ENCODE measurements at regions not wholly inside any gene's neighbourhood (a gene's known extent, or its start where the extent isn't known, plus 50 kb on each side); places are given as distances from the start of the nearest gene placed in this dataset.

- intact Hi-C loops (cut with DNase I), result no loop called here
These were observed 428.0 kb upstream of the AMELY start for GRCh38 chrY:7339391-7340087.

GRCh38 chrY:7336023-7336873 is 424.7 kb upstream of the AMELY start:
- Histone ChIP-seq H3K4me1 (ENCODE audit: control insufficient read depth in 2 of 3, insufficient read depth in 2 of 3, low read depth in 1 of 3, low read length in 3 of 3) (no peaks in the 10 kb centered on the region), H3K27ac (ENCODE audit: low read depth in 2 of 2, low read length in 2 of 2) (no peak overlapping the region), H3K9ac (ENCODE audit: low read length in 3 of 3) (no peak overlapping the region), H3K27me3 (ENCODE audit: control insufficient read depth, insufficient read depth, low read length) (no peaks in the 10 kb centered on the region), H3K4me3 (ENCODE audit: low read length in 3 of 3) (no peak overlapping the region), H3K36me3 (ENCODE audit: control insufficient read depth in 2 of 3, insufficient read depth in 3 of 3, low read length in 3 of 3) (no peaks in the 10 kb centered on the region), H3K9me3 (ENCODE audit: control insufficient read depth in 2 of 3, insufficient read depth in 1 of 3, low read length in 3 of 3) (no peaks in the 10 kb centered on the region)
- intact Hi-C loops (cut with DNase I), result no loop called here
- TF ChIP-seq CTCF (IDR thresholded peaks at IDR 0.05; ENCODE audit: borderline replicate concordance, extremely low read depth, insufficient read depth), result no peak
- DNase-seq (no peak), FAIRE-seq (no peak)

More at GRCh38 chrY:7339391-7340087, 428.0 kb upstream of the AMELY start:
- H3K9me3 ChIP-seq (ENCODE audit: control insufficient read depth in 2 of 3, insufficient read depth in 1 of 3, low read length in 3 of 3), result no peaks in the 10 kb centered on the region
- no peak for FAIRE-seq
- no peaks in the 10 kb centered on the region for H3K4me1 ChIP-seq (ENCODE audit: control insufficient read depth in 2 of 3, insufficient read depth in 2 of 3, low read depth in 1 of 3, low read length in 3 of 3)
- no peak overlapping the region for H3K27ac ChIP-seq (ENCODE audit: low read depth in 2 of 2, low read length in 2 of 2)
- no peak overlapping the region for H3K9ac ChIP-seq (ENCODE audit: low read length in 3 of 3)
- H3K36me3 ChIP-seq (ENCODE audit: control insufficient read depth in 2 of 3, insufficient read depth in 3 of 3, low read length in 3 of 3), result no peaks in the 10 kb centered on the region
- no peaks in the 10 kb centered on the region for H3K27me3 ChIP-seq (ENCODE audit: control insufficient read depth, insufficient read depth, low read length)
- no peak overlapping the region for H3K4me3 ChIP-seq (ENCODE audit: low read length in 3 of 3)
- peak in 1 of 5 donors; percentile 3 for DNase-seq
- TF ChIP-seq CTCF (IDR thresholded peaks at IDR 0.05; ENCODE audit: borderline replicate concordance, extremely low read depth, insufficient read depth), result no peak

GRCh38 chrY:7334449-7334848 is 422.9 kb upstream of the AMELY start:
- no peak for TF ChIP-seq CTCF (IDR thresholded peaks at IDR 0.05; ENCODE audit: borderline replicate concordance, extremely low read depth, insufficient read depth)
- FAIRE-seq (no peak), DNase-seq (no peak)
- no peaks in the 10 kb centered on the region for H3K27me3 ChIP-seq (ENCODE audit: control insufficient read depth, insufficient read depth, low read length)
- no peak overlapping the region for H3K9ac ChIP-seq (ENCODE audit: low read length in 3 of 3)
- H3K27ac ChIP-seq (ENCODE audit: low read depth in 2 of 2, low read length in 2 of 2), result no peak overlapping the region
- H3K4me1 ChIP-seq (ENCODE audit: control insufficient read depth in 2 of 3, insufficient read depth in 2 of 3, low read depth in 1 of 3, low read length in 3 of 3), result no peaks in the 10 kb centered on the region
- no peaks in the 10 kb centered on the region for H3K36me3 ChIP-seq (ENCODE audit: control insufficient read depth in 2 of 3, insufficient read depth in 3 of 3, low read length in 3 of 3)
- H3K4me3 ChIP-seq (ENCODE audit: low read length in 3 of 3), result no peak overlapping the region
- intact Hi-C loops (cut with DNase I), result no loop called here
- H3K9me3 ChIP-seq (ENCODE audit: control insufficient read depth in 2 of 3, insufficient read depth in 1 of 3, low read length in 3 of 3), result no peaks in the 10 kb centered on the region

Measured in kidney (tissue), 13 donors.